ENCODE measurements at regions not wholly inside any gene's neighbourhood (a gene's known extent, or its start where the extent isn't known, plus 50 kb on each side); places are given as distances from the start of the nearest gene placed in this dataset.

DNA sequence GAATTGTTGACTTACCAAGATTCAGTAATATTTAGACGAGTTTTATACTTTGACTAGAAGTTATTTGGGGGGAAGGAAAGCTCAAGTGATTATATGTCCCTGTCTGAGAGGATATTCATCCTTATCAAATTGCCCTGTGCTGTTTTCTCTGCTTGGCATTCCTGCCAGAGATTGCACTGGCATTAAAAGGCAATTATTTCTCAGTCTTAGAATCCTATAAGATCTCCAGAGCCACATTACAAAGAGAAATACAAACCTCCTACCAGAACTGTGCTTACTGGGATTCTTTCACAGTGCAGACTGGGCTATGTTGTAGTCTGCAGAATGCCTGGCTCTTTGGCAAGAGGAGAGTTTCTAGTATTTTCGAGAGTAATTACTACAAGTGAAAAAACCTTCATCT is 342.4 kb downstream of the HGF start:
- TF ChIP-seq, protein P1, sequence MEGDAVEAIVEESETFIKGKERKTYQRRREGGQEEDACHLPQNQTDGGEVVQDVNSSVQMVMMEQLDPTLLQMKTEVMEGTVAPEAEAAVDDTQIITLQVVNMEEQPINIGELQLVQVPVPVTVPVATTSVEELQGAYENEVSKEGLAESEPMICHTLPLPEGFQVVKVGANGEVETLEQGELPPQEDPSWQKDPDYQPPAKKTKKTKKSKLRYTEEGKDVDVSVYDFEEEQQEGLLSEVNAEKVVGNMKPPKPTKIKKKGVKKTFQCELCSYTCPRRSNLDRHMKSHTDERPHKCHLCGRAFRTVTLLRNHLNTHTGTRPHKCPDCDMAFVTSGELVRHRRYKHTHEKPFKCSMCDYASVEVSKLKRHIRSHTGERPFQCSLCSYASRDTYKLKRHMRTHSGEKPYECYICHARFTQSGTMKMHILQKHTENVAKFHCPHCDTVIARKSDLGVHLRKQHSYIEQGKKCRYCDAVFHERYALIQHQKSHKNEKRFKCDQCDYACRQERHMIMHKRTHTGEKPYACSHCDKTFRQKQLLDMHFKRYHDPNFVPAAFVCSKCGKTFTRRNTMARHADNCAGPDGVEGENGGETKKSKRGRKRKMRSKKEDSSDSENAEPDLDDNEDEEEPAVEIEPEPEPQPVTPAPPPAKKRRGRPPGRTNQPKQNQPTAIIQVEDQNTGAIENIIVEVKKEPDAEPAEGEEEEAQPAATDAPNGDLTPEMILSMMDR (IDR thresholded peaks at IDR 0.05): no peak
- no peak for TF ChIP-seq POLR2A (IDR thresholded peaks at IDR 0.05)
